Right atrium auricular region (tissue), 2 donors: ENCODE measurements at regions not wholly inside any gene's neighbourhood (a gene's known extent, or its start where the extent isn't known, plus 50 kb on each side); places are given as distances from the start of the nearest gene placed in this dataset.

Experiments
- DNase-seq: peaks from one replicate; pipeline ENCODE4 v3.0.0-alpha.2; 2019; ENCODE audit warnings: low spot score
- H3K27ac ChIP-seq, 2 donors: fragments of 200-600 bp; sonication (generic); 1 replicate in 1 of 2; 2 replicates in 1 of 2; pipeline ENCODE4 v1.5.1; 2016 to 2019
- H3K27me3 ChIP-seq, 2 donors: fragments of 200-600 bp; sonication (generic); one replicate each; pipeline versions ENCODE4 v1.5.1 to v1.6.0; 2017 to 2019
- H3K36me3 ChIP-seq: fragments of 200-600 bp; sonication (generic); one replicate; pipeline ENCODE4 v1.5.1; 2016
- H3K4me1 ChIP-seq, 2 donors: fragments of 200-600 bp; sonication (generic); one replicate each; pipeline versions ENCODE4 v1.5.1 to v1.6.0; 2017 to 2019
- H3K4me3 ChIP-seq, 2 donors: fragments of 200-600 bp; sonication (generic); 1 replicate in 1 of 2; 2 replicates in 1 of 2; pipeline ENCODE4 v1.5.1; 2017 to 2019; ENCODE audit warnings: mild to moderate bottlenecking in 1 of 2, moderate library complexity in 1 of 2
- H3K9me3 ChIP-seq, 2 donors: fragments of 200-600 bp; sonication (generic); one replicate each; pipeline ENCODE4 v1.5.1; 2019
- CTCF ChIP-seq, 2 donors: fragments of 200-600 bp; sonication (generic); IDR thresholded peaks; one replicate each; pipeline ENCODE4 v1.5.1; 2019; ENCODE audit warnings: antibody characterized with exemption in 2 of 2

DNA sequence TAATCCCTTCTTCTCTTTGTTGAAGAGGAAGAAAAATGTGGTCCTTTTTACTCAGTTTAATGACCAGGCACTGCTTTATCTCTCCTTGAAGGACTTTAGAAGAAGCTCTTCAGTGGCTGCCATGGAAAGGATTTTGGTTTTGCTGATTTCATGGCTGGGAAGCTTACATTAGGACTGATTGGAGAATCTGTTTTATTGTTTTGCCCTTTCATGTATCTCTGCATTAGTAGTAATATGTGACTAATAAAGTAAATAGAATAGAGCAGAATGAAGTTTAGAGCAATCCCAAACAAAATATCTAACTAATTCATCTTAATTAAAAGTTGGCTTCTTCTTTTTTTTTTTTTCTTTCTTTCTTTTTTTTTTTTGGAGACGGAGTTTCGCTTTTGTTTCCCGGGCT, 502.9 kb downstream of the HAO1 start:
- Histone ChIP-seq H3K9me3 (no peaks in the 10 kb centered on the region), H3K36me3 (no peaks in the 10 kb centered on the region), H3K4me3 (no peak overlapping the region), H3K27ac (no peak overlapping the region), H3K27me3 (no peaks in the 10 kb centered on the region), H3K4me1 (no peaks in the 10 kb centered on the region)
- no peak for DNase-seq
- no peak for TF ChIP-seq CTCF (IDR thresholded peaks at IDR 0.05)

DNA sequence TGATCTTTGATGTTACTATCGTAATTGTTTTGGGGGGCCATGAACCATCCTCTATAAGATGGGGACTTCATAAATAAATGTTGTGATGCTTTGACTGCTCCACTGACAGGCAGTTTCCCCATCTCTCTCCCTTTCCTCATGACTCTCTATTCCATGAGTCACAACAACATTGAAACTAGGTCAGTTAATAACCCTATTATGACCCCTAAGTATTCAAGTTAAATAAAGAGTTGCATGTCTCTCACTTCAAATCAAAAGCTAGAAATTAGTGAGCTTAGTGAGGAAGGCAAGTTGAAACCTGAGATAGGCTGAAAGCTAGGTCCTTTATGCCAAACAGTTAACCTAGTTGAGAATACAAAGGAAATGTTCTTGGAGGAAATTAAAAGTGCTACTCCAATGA, 491.0 kb downstream of the HAO1 start:
- no peak overlapping the region for H3K27ac ChIP-seq
- H3K4me3 ChIP-seq: no peak overlapping the region
- no peaks in the 10 kb centered on the region for H3K36me3 ChIP-seq
- TF ChIP-seq CTCF (IDR thresholded peaks at IDR 0.05): no peak
- no peak for DNase-seq
- no peaks in the 10 kb centered on the region for H3K9me3 ChIP-seq
- peaks cover 0 to 2% of the 10 kb centered on the region in 2 donors for H3K27me3 ChIP-seq
- H3K4me1 ChIP-seq: no peaks in the 10 kb centered on the region

- no peak for TF ChIP-seq CTCF (IDR thresholded peaks at IDR 0.05)
- Histone ChIP-seq H3K27ac (no peak overlapping the region), H3K4me3 (no peak overlapping the region), H3K9me3 (no peaks in the 10 kb centered on the region), H3K27me3 (peaks cover 0 to 2% of the 10 kb centered on the region in 2 donors), H3K4me1 (no peaks in the 10 kb centered on the region), H3K36me3 (no peaks in the 10 kb centered on the region)
- no peak for DNase-seq
Measured at GRCh38 chr20:7452890-7453289, 487.4 kb downstream of the HAO1 start.

- no peaks in the 10 kb centered on the region for H3K4me1 ChIP-seq
- TF ChIP-seq CTCF (IDR thresholded peaks at IDR 0.05): no peak
- H3K36me3 ChIP-seq: no peaks in the 10 kb centered on the region
- H3K9me3 ChIP-seq: no peaks in the 10 kb centered on the region
- no peak overlapping the region for H3K27ac ChIP-seq
- DNase-seq: no peak
- H3K4me3 ChIP-seq: no peak overlapping the region
- no peaks in the 10 kb centered on the region for H3K27me3 ChIP-seq
Measured at GRCh38 chr20:7454047-7454446, 486.2 kb downstream of the HAO1 start.

DNA sequence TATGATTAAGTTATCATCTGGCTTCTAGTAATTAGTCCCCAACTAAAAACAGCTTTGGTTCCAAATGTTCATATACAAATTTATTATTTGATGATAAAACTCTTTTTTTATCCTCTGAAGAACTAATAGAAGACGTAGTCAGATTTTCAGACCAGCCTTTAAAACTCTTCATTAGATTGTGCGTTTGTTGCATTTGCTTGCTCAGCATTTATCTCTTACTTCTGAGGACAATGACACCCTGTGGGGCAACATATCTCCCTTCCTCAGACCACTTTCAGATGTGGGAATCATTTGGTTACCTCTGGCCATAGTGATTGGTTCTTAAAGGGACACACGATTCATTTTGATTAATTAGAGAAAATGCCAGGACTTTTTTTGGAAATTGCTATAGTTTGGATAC, 481.8 kb downstream of the HAO1 start:
- no peaks in the 10 kb centered on the region for H3K9me3 ChIP-seq
- no peaks in the 10 kb centered on the region for H3K4me1 ChIP-seq
- H3K27ac ChIP-seq: no peak overlapping the region
- H3K4me3 ChIP-seq: no peak overlapping the region
- no peak for TF ChIP-seq CTCF (IDR thresholded peaks at IDR 0.05)
- no peaks in the 10 kb centered on the region for H3K27me3 ChIP-seq
- no peaks in the 10 kb centered on the region for H3K36me3 ChIP-seq
- DNase-seq: no peak

DNA sequence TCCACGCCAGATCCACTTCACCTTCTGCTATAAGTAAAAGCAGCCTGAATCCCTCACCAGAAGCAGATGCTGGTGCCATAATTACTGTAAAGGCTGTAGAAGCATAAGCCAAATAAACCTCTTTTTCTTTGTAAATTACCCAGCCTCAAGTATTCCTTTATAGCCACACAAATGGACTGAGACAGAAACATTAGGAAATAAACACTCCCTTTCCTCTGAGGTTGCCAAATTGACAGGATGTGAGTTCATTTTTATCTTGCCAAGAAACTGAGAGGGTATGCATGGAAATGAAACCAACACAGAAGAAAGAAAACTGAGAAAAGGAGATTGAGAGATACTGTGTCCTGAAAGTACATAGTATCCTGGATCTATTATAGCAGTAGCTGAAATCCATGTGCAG, 481.2 kb downstream of the HAO1 start:
- H3K4me3 ChIP-seq: no peak overlapping the region
- TF ChIP-seq CTCF (IDR thresholded peaks at IDR 0.05): no peak
- H3K36me3 ChIP-seq: no peaks in the 10 kb centered on the region
- no peaks in the 10 kb centered on the region for H3K9me3 ChIP-seq
- H3K27me3 ChIP-seq: no peaks in the 10 kb centered on the region
- H3K4me1 ChIP-seq: no peaks in the 10 kb centered on the region
- no peak for DNase-seq
- H3K27ac ChIP-seq: no peak overlapping the region
